ENCODE measurements at regions not wholly inside any gene's neighbourhood (a gene's known extent, or its start where the extent isn't known, plus 50 kb on each side); places are given as distances from the start of the nearest gene placed in this dataset.

DNA sequence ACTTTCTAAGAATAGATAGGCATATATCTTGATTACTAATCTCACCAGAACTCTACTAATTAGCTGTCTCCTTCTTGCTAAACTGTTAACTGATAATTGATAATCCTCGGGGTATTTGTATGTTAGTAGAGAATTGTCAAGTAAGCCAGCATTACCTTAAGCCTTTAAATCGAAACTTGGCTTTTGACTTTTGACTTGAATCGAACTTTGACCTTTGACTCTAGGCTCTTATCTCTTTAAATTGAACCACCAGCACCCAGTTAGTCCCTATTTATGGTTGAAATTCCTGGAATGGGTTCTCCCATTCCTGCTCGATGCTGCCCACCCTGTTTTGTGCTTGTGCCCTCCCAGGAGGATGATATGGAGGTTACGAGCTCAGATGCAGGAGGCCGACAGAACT is 244.4 kb downstream of the TGFB2 start:
- ChIA-PET CTCF (no interaction called here), POLR2A (no interaction called here), RAD21 (ENCODE audit: low non-redundant PET in 1 of 2, low total read pairs in 2 of 2, uncharacterized antibody in 2 of 2, unreplicated experiment in 2 of 2) (no interaction called here)
- no TSS peak for BruUV-seq (replicated peaks)
- no peaks in the 10 kb centered on the region for H3K79me2 ChIP-seq (ENCODE audit: insufficient read depth, low read length)
- H2AFZ ChIP-seq (ENCODE audit: low read depth, low read length, poor library complexity, severe bottlenecking): no peak overlapping the region
- no peak overlapping the region for H3K4me2 ChIP-seq (ENCODE audit: low read length)
- no peak overlapping the region for H3K27ac ChIP-seq (ENCODE audit: low read depth, low read length)
- no peak for TF ChIP-seq POLR2AphosphoS5 (IDR thresholded peaks at IDR 0.05; ENCODE audit: low read depth, low read length)
- TF ChIP-seq ZNF274 (IDR thresholded peaks at IDR 0.05; ENCODE audit: low read depth, low read length): no peak
- TF ChIP-seq MAX (IDR thresholded peaks at IDR 0.05): no peak
- no peak for TF ChIP-seq JUND (IDR thresholded peaks at IDR 0.05)
- TF ChIP-seq EZH2phosphoT487 (IDR thresholded peaks at IDR 0.05; ENCODE audit: borderline replicate concordance): no peak
- TF ChIP-seq SP1 (IDR thresholded peaks at IDR 0.05; ENCODE audit: low read depth): no peak
- TF ChIP-seq ATF3 (IDR thresholded peaks at IDR 0.05): no peak
- TF ChIP-seq CBX3 (IDR thresholded peaks at IDR 0.05; ENCODE audit: low read depth): no peak
- no peak for TF ChIP-seq ZBTB33 (IDR thresholded peaks at IDR 0.05; ENCODE audit: extremely low read depth, insufficient replicate concordance, low read length)
- TF ChIP-seq CTCF (IDR thresholded peaks at IDR 0.05 in 2 of 3, conservative IDR thresholded peaks at IDR 0.05 in 1 of 3; ENCODE audit: borderline replicate concordance in 1 of 3, insufficient read depth in 1 of 3, low read depth in 2 of 3, low read length in 2 of 3): no peak
- ATAC-seq (no peak), DNase-seq (ENCODE audit: low read depth, low spot score) (no peak)
- no peaks in the 10 kb centered on the region for H3K36me3 ChIP-seq (ENCODE audit: control insufficient read depth in 1 of 2, insufficient read depth in 2 of 2, low read length in 2 of 2)
- H3K27me3 ChIP-seq (ENCODE audit: insufficient read depth, low read length): no peaks in the 10 kb centered on the region
- H3K4me1 ChIP-seq (ENCODE audit: control insufficient read depth in 1 of 2, insufficient read depth in 2 of 2, low read length in 2 of 2): peaks cover 20 to 31% of the 10 kb centered on the region in 2 experiments
- H4K20me1 ChIP-seq (ENCODE audit: insufficient read depth): no peaks in the 10 kb centered on the region
- no peaks in the 10 kb centered on the region for H3K9me2 ChIP-seq (ENCODE audit: insufficient read depth)
- no peak overlapping the region for H3K4me3 ChIP-seq (replicated peaks in 1 of 2; ENCODE audit: low read depth in 1 of 2, low read length in 2 of 2)
- intact Hi-C loops (cut with micrococcal nuclease): no loop called here
- H3K9me3 ChIP-seq (ENCODE audit: control insufficient read depth in 1 of 2, insufficient read depth in 1 of 2, low read depth in 1 of 2, low read length in 2 of 2): peaks cover 0 to 5% of the 10 kb centered on the region in 2 experiments; a peak in 1 of 4 replicates
- no peak overlapping the region for H3K9ac ChIP-seq (ENCODE audit: low read length)
